OCI-M2 (cell line): ENCODE measurements at regions not wholly inside any gene's neighbourhood (a gene's known extent, or its start where the extent isn't known, plus 50 kb on each side); places are given as distances from the start of the nearest gene placed in this dataset.
"Not testable (repeated sequence)": the region's sequence is repeated elsewhere in the genome, so short reads cannot be mapped to it uniquely, and the experiment has no call there.

Experiments used
- DNase-seq: peaks from one replicate; lab custom pipeline; 2025; ENCODE audit not compliant: unreplicated experiment; lab: John Stamatoyannopoulos, UW

DNA sequence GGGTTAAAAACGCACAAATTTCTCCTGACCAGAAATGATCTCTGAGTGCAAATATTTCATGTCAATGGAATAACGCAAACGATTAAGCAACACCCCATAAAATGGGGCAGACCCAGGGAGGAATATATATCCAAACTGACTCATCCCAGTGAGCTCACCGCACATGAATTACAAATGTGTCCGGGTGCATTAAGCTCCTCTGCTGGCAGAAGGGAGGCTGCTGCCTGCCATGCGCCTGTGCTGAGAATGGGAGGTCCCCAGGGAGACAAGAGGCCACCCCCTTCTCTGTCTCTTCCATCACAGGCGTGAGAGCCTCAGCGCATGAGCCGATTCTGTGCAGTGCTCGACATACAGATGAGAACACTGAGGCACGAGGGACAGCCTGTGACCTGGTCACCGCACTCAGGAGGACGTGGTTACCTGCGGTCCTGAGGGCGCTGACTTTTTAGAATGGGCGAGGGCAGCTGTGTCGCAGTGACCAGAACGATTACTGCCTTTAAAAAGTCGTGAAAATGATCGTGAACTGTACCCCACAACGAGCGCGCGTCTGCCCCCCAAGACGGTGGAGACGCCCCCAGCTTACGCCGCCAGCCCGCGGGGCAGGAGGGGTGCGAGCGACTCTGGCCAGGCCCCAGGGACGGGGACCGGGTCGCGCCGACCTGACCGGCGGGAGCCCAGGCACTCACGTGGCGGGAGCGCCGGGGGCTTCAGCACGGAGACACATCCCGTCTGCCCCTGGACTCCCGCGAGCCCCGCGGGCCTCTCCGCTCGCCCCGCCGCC is 188.5 kb downstream of the ADRA2C start:
- DNase-seq, result peak; percentile 0

DNA sequence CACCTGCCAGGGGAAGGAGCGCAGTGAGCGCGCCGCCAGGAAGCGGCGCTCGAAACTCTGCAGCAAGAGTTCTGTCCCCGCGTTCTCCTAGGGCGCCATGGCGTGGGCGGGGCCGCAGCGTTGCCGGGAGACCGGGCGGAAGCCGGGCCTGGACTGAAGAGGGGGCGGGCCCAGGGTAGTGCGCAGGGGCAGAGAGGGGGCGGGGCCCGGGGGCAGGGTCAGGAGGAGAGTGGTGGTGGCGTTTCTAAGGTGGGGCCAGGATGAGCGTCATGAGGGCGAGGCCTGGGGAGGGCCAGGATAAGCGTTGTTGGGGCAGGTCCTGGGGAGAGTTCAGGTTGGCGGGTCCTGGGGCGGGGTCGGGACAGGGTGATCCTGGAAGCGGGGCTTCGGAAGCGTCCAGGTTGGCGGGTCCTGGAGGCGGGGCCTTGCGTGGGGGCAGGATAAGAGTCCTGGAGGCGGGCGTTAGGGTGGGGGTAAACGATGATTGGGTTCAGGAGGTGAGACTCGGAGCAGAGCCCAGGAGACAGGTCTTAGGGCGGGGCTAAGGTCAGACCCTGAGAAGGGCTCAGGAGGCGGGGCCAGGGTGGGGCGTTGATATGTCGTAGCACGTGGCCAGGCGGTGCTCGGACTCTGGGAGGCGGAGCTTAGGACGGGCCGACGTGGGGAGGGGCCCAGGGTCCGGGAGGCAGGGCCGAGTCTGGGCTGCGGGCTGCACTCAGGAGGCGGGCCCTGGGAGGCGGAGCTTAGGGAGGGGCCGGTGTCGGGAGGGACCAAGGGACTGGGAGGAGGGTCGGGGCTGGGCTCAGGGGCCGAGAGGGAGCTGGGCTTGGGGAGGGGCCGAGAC is 189.4 kb downstream of the ADRA2C start:
- DNase-seq, result peak; percentile 83

DNA sequence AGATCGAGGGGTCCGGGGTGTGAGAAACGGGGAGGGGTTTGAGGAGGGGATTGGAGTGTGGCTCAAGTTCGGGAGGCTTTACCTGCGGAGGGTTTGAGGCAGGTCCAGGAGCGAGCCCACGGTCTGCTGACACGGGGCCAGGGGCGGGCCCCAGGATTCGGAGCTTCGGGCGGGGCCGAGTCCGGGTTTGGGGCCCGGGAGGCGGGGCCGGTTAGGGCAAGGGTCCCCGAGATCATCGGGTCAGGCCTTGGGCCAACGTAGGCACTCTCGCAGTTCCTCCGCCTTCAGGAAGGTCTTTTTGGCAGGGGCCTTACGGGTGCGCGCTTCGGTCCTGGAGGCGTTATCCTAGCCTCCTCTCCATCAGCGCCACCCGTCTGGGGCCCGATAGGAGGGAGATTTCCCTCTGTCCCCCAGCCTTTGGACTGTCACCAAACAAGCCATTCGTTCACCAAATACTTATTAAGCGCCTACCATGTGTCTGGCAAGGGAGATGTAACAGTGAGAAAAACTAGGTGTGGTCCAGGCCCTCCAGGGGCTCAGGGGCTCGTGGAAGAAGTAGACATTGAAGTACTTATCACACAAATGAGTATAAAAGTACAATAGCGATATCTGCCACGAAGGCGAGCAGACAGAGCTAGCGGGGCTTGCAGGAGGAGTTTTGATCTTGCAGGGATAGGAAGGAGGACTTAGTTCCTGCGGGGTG is 190.1 kb downstream of the ADRA2C start:
- not testable (repeated sequence) for DNase-seq

DNA sequence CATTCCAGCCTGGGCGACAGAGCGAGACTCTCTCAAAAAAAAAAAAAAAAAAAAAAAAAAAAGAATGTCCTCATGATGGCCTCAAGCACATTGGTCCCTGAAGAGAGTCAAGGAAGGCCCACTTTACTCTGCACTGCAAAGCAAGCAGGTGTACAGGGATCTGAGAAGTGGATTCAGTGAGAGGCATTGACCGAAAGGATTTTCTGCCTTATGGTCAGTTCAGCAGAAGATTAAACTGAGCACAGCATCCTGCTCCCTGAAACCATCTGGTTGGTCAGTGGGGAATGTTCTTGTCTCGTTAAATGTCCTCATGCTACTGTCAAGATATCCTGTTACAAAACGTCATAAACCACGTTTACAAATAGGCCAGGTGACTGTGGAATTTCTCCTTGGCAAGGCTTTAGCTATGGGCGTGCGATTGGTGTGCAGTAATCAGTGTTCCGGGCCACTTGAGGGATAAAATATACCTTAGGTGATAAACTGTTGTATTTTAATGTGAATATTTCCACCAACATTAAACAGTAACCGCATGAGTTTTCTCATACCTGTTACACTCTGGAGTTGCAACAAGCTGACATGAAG is 195.0 kb downstream of the ADRA2C start:
- not testable (repeated sequence) for DNase-seq

DNA sequence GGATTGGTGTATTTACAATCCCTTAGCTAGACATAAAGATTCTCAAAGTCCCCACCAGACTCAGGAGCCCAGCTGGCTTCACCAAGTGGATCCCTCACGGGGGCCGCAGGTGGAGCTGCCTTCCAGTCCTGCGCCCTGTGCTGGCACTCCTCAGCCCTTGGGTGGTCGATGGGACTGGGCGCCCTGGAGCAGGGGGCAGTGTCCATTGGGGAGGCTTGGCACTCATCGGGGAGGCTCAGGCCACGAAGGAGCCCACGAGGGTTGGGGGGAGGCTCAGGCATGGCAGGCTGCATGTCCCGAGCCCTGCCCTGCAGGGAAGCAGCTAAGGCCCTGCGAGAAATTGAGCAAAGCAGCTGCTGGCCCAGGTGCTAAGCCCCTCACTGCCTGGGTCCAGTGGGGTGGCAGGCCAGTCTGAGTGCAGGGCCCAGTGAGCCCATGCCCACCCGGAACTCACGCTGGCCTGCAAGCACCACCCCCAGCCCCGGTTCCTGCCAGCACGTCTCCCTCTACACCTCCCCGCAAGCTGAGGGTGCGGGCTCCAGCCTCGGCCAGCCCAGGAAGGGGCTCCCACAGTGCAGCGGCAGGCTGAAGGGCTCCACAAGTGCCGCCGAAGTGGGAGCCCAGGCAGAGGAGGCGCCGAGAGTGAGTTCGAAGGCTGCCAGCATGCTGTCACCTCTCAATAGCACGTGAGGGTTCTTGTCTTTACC is 198.5 kb downstream of the ADRA2C start:
- not testable (repeated sequence) for DNase-seq

DNA sequence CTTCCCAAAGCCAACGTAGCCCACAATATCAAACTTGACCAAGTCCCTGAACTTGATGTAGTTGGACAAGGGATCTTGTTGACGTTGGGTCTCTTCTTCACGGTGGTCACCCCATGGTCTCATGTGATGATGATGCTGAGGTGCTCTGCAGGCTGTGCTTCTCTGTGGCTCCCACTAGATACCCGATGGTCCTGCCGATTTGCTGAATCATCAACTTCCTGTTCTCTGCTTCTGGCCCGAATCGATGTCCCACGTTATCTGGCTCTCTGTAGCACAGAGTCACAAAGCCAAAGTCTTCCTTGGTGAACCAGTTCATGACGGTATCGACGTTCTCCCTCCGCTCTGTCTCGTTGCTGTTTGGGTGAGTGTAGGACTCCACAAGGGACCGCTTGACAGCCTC is 201.0 kb downstream of the ADRA2C start:
- not testable (repeated sequence) for DNase-seq

DNA sequence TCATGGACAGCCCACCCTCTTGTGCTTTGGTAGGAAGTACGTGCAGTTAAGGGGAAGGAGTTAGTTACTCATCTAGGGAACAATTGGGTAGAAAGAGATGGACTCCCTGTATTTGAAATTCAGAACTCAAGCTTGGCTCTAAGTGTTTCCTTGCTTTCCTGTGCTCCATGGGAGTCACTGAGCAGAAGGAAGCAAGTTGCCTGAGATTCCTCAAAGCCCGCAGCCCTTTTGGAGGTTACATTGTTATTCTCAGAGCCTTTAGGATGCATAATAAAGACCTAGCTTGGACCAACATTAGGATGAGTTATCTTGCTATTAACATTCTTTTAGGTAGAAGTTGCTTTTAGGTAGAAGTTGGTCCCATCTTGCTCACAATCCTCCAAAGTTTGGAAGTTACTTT is 206.4 kb downstream of the ADRA2C start:
- DNase-seq, result not testable (repeated sequence)

DNA sequence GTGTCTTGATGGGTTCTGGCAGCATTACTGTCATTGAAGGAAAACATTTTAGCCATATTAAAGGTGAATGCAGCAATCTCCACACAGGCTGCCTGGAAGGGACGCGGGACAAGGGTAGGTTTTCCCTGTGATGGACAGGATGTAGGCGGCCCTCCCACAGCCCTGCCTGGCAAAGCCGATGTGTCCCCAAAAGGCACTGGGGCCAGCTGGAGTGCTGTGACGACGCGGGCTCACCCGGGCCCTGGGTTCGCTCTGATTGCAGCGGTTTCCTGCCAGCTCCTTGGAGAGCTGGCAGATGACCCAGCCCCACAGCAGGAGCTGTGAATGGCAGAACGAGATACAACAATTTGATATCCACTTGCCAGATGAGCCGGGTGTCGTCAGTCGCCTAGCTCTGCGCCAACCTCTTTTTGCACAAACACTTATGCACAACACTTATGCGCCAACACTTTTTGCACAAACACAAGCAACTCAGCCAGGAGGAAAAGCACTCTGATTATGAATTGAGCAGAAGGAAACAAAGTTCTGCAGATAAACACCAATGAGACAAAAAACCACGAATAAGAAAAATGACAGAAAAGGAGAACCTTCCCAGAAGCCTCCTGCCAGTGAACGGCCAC is 207.5 kb downstream of the ADRA2C start:
- DNase-seq, result not testable (repeated sequence)

DNA sequence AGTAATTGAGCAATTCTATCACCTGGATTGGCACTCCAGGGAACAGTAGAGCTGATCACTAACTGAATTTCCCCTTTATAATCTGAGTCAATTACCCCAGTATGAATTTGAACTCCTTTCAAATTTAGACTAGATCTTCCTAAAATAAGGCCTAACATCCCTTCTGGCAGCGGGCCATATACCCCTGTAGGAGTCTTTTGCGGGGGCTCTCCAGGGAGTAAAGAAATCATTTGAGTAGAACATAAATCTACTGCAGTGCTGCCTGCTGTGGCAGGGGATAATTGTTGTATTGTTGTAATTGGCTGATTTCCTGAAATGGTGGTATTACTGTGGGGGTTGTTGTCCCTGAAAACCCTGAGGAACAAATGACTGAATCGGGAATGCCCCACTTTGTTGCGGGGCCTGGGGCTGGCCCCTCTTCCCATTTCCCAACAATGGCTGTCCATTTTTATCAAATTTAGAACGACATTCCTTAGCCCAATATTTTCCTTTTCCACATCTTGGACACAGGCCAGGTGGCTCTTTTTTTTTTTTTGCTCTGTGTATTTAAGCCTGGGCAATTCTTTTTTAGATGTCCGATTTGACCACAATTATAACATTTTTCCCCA is 217.4 kb downstream of the ADRA2C start:
- DNase-seq, result not testable (repeated sequence)

DNA sequence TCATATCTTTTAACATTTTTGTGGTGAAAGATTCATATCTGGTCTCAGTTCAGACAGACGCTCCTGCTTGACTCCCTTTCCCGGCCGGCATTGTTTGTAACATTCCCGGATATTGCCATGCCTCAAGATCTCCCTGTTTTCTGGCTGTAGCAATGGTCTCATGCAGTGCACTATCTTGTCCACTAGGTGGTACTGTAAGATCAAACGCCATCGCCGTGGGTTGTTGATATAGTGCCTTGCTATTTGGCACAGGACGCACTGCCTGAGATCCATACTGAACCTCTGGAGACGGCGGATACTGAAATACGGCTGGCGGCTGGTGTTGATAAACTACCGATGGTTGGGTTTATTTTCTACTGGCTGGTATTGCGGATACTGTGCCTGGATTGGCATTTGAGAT is 218.6 kb downstream of the ADRA2C start:
- not testable (repeated sequence) for DNase-seq

DNA sequence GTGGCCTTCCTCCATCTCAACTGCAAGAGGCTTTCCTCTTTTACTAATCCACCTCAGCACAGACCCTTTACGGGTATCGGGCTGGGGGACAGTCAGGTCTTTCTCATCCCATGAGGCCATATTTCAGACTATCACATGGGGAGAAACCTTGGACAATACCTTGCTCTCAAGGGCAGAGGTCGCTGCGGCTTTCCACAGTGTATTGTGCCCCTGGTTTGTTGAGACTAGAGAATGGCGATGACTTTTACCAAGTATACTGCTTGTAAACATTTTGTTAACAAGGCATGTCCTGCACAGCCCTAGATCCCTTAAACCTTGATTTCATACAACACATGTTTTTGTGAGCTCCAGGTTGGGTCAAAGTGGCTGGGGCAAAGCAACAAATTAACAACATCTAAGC is 220.2 kb downstream of the ADRA2C start:
- DNase-seq, result not testable (repeated sequence)

DNA sequence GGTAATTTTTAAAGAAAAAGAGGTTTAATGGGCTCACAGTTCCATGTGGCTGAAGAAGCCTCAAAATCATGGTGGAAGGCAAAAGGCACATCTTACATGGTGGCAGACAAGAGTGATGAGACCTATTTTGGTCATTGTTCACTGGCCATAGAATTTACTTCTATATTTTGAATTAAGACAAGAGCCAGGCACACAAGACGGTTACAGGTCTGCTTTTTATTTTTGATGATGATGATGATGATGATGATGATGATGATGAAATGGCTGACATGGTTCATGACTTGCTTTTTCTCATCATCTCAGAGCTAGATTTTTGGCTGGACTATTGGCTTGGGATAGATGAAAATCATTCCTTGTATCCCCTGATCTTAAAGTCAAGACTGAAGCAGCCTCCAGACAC is 229.3 kb downstream of the OTOP1 start:
- DNase-seq, result not testable (repeated sequence)

DNA sequence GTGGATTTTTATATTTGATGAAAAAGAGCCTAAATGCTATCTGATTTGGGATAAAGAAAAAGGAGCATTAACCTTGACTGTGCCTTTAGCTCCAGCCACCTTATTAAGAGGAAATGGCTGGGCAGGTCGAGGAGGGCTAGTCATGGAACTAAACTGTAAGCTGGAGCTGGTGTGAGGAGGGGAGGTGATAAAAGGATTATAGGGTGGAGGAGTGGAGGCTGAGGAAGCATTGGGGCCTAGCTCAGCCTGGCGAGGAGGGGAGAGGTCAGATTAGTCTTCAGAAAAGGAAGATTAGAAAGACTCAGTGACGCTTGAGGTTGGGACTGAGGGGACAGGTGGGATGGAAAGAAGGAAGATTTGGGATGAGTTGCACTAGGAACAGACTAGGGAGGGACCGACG is 222.7 kb downstream of the OTOP1 start:
- DNase-seq, result not testable (repeated sequence)

DNA sequence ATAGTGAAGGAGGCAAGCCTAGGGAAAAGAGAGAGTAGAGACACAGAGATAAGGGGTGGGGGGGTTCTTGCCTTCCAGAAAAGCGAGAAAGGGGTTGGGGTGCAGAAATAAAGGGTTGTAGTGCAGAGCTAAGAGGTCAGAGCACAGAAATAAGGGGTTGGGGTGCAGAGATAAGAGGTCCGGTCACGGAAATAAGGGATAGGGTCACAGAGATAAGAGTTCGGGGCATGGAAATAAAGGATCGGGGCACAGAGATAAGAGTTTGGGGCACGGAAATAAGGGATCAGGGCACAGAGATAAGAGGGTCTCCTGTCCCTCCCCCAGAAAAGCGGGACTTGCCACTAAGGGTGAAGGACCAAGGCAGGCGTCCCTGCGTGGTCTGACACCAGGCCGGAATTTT is 222.0 kb downstream of the OTOP1 start:
- DNase-seq, result not testable (repeated sequence)

DNA sequence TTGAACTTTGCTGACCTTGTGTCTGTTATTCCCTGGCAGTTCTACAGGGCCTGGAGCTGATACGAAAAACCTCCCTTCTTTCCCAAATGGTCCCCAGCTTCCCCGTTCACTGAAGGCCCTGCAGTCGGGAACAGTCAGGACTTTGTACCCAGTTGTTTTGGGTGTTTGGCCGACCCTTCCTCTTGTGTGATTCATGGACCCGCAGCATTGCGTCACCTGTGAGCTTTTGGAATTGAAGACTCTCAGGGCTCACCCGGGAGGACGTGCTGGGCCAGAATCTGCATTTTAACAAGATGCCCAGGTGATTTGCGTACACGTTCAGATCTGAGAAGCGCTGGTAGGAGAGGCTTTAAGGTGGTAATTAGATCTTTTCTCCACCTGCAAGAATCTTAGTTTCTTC is 220.4 kb downstream of the OTOP1 start:
- not testable (repeated sequence) for DNase-seq

DNA sequence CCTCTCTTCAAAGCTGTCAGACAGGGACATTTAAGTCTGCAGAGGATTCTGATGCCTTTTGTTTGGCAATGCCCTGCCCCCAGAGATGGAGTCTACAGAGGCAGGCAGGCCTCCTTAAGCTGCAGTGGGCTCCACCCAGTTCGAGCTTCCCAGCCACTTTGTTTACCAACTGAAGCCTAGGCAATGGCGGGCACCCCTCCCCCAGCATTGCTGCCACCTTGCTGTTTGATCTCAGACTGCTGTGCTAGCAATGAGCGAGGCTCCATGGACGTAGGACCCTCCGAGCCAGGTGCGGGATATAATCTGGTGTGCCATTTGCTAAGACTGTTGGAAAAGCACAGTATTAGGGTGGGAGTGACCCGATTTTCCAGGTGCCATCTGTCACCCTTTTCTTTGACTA is 207.7 kb downstream of the OTOP1 start:
- DNase-seq, result not testable (repeated sequence)

DNA sequence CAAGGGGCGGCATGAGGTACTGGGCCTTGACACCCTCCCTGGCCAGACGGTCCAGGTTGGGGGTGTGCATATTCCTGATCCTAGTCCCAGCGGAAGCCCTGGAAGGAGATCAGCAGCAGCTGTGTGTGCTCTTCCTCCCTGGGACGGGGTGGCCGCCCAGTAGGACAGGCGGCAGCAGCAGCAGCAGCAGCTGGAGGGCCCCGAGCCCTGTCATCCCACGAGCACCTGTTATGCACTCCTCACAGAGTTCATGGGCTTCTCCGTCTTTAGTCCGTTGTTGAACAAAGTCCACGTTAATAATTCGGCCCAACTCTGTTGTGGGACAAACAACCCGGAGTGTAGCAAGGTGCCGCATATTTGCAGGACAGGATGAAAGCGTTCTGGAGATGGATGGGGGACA is 205.6 kb downstream of the OTOP1 start:
- DNase-seq, result not testable (repeated sequence)

DNA sequence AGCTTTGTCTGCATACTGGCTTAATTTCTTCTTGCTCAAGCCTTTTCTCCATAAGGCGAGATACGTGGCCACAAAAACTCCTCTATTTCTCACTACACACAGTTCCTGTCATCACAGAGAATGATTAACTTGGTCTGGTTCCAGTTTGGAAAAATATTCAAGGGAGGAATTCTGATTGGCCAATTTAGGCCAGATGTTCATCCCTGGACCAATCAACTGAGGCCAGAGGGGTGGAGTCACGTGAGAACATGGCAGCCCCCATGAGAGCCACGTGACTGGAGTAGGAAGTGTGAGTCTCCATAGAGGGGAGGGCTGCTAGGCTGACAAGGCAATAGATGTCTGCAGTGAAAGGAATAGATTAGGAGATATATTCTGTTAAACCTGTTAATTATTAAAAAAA is 200.0 kb downstream of the OTOP1 start:
- DNase-seq, result not testable (repeated sequence)

DNA sequence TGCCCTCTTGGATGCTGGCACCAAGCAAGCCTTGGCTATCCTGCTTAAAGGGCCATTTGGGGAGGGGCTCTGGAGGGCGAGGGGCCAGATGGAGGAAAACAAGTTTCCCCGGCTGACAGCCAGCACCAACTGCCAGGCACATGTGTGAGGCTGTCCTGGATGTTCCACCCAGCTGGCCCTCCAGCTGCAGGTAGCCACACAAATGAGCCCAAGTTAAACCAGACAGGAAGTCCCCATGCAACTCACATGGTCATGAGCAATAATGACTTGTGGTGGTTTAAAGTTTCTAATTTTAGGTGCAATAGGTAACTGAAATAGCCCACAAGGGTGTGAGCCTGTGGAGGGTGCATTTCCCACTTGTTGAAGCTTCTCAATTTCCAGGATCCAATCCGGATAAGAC is 198.0 kb downstream of the OTOP1 start:
- DNase-seq, result not testable (repeated sequence)

DNA sequence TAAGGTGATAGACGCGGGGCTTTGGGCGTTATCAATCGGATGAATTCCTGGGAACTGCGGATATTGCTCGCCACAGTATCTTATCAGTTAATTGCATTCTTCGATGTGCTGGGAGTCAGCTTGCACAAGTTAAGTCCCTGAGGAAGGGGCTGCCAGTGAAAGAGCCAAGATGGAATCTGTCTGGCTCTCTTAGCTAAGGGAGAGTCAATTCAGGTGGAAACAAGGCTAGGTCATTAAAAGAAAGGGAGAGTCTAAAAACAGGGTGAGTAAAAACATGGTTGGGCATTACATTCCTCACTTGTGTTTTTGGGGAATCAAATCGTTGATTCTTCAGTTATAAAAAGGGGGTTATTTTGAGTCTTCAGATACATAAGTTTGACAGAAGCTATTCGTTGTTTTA is 196.2 kb downstream of the OTOP1 start:
- not testable (repeated sequence) for DNase-seq
